PC-9 (cell line): ENCODE measurements at regions not wholly inside any gene's neighbourhood (a gene's known extent, or its start where the extent isn't known, plus 50 kb on each side); places are given as distances from the start of the nearest gene placed in this dataset.

Experiments used
- BruUV-seq: library from RNA; stranded (reverse); fragments of 400-500 nt; replicated peaks from 2 replicates; lab custom pipeline; 2021; lab: Mats Ljungman, UMichigan
- CTCF ChIA-PET: fragments of 300-600 bp; sonication (Branson Sonifier 250); formaldehyde crosslinking; loops from one replicate; lab custom pipeline; 2022; ENCODE audit warnings: antibody characterized with exemption; lab: Charles Lee
- POLR2A ChIA-PET: fragments of 300-600 bp; sonication (Branson Sonifier 250); formaldehyde crosslinking; loops from one replicate; lab custom pipeline; 2022; ENCODE audit warnings: antibody characterized with exemption; ENCODE audit not compliant: unreplicated experiment; lab: Charles Lee
- DNase-seq, 2 experiments: peaks; one replicate each; pipeline versions ENCODE4 v3.0.0 to v3.0.0-alpha.2; 2015 to 2022; ENCODE audit warnings: mixed read lengths in 1 of 2
- H2AFZ ChIP-seq: fragments of 200-600 bp; sonication (generic); 2 replicates; pipeline ENCODE4 v1.8.1; 2017; ENCODE audit warnings: antibody characterized with exemption
- H3F3A ChIP-seq: fragments of 200-600 bp; sonication (generic); 2 replicates; pipeline ENCODE4 v1.8.1; 2017; ENCODE audit warnings: antibody characterized with exemption, mild to moderate bottlenecking, low read depth; ENCODE audit not compliant: insufficient read depth
- H3K27ac ChIP-seq: fragments of 200-600 bp; sonication (generic); 2 replicates; pipeline ENCODE4 v1.6.1; 2016; ENCODE audit warnings: mixed run types
- H3K27me3 ChIP-seq: fragments of 200-600 bp; sonication (generic); 2 replicates; pipeline ENCODE4 v1.6.1; 2016; ENCODE audit warnings: low read depth, mixed run types; ENCODE audit not compliant: insufficient read depth
- H3K36me3 ChIP-seq: fragments of 200-600 bp; sonication (generic); 2 replicates; pipeline ENCODE4 v1.6.1; 2016; ENCODE audit warnings: low read depth, mixed run types
- H3K4me1 ChIP-seq: fragments of 200-600 bp; sonication (generic); replicated peaks from 2 replicates; pipeline ENCODE4 v1.6.1; 2016; ENCODE audit warnings: mixed run types; ENCODE audit not compliant: insufficient read depth
- H3K4me2 ChIP-seq: fragments of 200-600 bp; sonication (generic); 2 replicates; pipeline ENCODE4 v1.6.1; 2017; ENCODE audit warnings: mixed run types
- H3K4me3 ChIP-seq: fragments of 200-600 bp; sonication (generic); 2 replicates; pipeline ENCODE4 v1.6.1; 2016; ENCODE audit warnings: mixed run types
- H3K79me2 ChIP-seq: fragments of 200-600 bp; sonication (generic); 2 replicates; pipeline ENCODE4 v1.6.1; 2017; ENCODE audit warnings: low read depth, mixed run types
- H3K9me2 ChIP-seq: fragments of 200-600 bp; sonication (generic); 2 replicates; pipeline ENCODE4 v1.8.1; 2017; ENCODE audit warnings: mild to moderate bottlenecking; ENCODE audit not compliant: insufficient read depth
- H3K9me3 ChIP-seq: fragments of 200-600 bp; sonication (generic); 2 replicates; pipeline ENCODE4 v1.8.1; 2016; ENCODE audit warnings: low read depth; ENCODE audit not compliant: insufficient read depth
- H4K20me1 ChIP-seq: fragments of 200-600 bp; sonication (generic); 2 replicates; pipeline ENCODE4 v1.8.1; 2017; ENCODE audit not compliant: insufficient read depth
- CTCF ChIP-seq: fragments of 200-600 bp; sonication (generic); conservative IDR thresholded peaks from 2 replicates; pipeline ENCODE4 v1.6.1; 2017; ENCODE audit warnings: mixed run types, antibody characterized with exemption, mild to moderate bottlenecking, moderate library complexity
- EZH2 ChIP-seq: fragments of 200-600 bp; sonication (generic); IDR thresholded peaks from 2 replicates; pipeline ENCODE4 v1.8.0; 2017; ENCODE audit warnings: antibody characterized with exemption, low read depth
- intact Hi-C: fragments of 100-400 bp; cut with micrococcal nuclease; formaldehyde crosslinking; loops from one replicate; pipeline ENCODE4 v1.10.0; 2022; ENCODE audit not compliant: unreplicated experiment

- TF ChIP-seq CTCF = no peak
- TF ChIP-seq EZH2 = no peak
- Histone ChIP-seq H3K9me2 (no peaks in the 10 kb centered on the region), H3K36me3 (no peaks in the 10 kb centered on the region), H3K27ac (no peak overlapping the region), H3K4me2 (no peak overlapping the region), H3K79me2 (no peaks in the 10 kb centered on the region), H4K20me1 (no peaks in the 10 kb centered on the region), H3K27me3 (no peaks in the 10 kb centered on the region), H3K4me1 (no peaks in the 10 kb centered on the region), H3K4me3 (no peak overlapping the region), H2AFZ (no peak overlapping the region), H3K9me3 (no peaks in the 10 kb centered on the region), H3F3A (no peaks in the 10 kb centered on the region)
- BruUV-seq = no TSS peak
- CTCF ChIA-PET = no interaction called here
- POLR2A ChIA-PET = no interaction called here
- intact Hi-C loops = no loop called here
- no peak for DNase-seq
Measured at GRCh38 chr1:90192408-90192807, 197.5 kb downstream of the ZNF326 start.

- Histone ChIP-seq H3K79me2 (no peaks in the 10 kb centered on the region), H3F3A (no peaks in the 10 kb centered on the region), H3K36me3 (no peaks in the 10 kb centered on the region), H2AFZ (no peak overlapping the region), H3K9me3 (no peaks in the 10 kb centered on the region), H3K27me3 (no peaks in the 10 kb centered on the region), H3K4me2 (no peak overlapping the region), H3K9me2 (no peaks in the 10 kb centered on the region), H3K27ac (no peak overlapping the region), H4K20me1 (no peaks in the 10 kb centered on the region), H3K4me1 (no peaks in the 10 kb centered on the region), H3K4me3 (no peak overlapping the region)
- no peak for DNase-seq
- intact Hi-C loops = no loop called here
- BruUV-seq = no TSS peak
- POLR2A ChIA-PET = no interaction called here
- TF ChIP-seq EZH2 = no peak
- CTCF ChIA-PET = no interaction called here
Measured at GRCh38 chr1:90190523-90190922, 195.6 kb downstream of the ZNF326 start.

- Histone ChIP-seq H3K4me1 (no peaks in the 10 kb centered on the region), H3K4me2 (no peak overlapping the region), H2AFZ (no peak overlapping the region), H3F3A (no peaks in the 10 kb centered on the region), H3K27ac (no peak overlapping the region), H3K4me3 (no peak overlapping the region), H3K27me3 (no peaks in the 10 kb centered on the region), H3K79me2 (no peaks in the 10 kb centered on the region), H3K9me3 (no peaks in the 10 kb centered on the region), H3K36me3 (no peaks in the 10 kb centered on the region), H4K20me1 (no peaks in the 10 kb centered on the region), H3K9me2 (no peaks in the 10 kb centered on the region)
- CTCF ChIA-PET = no interaction called here
- POLR2A ChIA-PET = no interaction called here
- intact Hi-C loops = no loop called here
- no peak for DNase-seq
- TF ChIP-seq EZH2 (no peak), CTCF (no peak)
- no TSS peak for BruUV-seq
Measured at GRCh38 chr1:90189889-90190288, 195.0 kb downstream of the ZNF326 start.

GRCh38 chr1:90187323-90187585, 192.3 kb downstream of the ZNF326 start:
- H3F3A ChIP-seq = no peaks in the 10 kb centered on the region
- no peak overlapping the region for H3K4me3 ChIP-seq
- no peak overlapping the region for H3K4me2 ChIP-seq
- no peak overlapping the region for H3K27ac ChIP-seq
- POLR2A ChIA-PET = no interaction called here
- H3K9me2 ChIP-seq = no peaks in the 10 kb centered on the region
- no peak for TF ChIP-seq EZH2
- TF ChIP-seq CTCF = no peak
- intact Hi-C loops = no loop called here
- H4K20me1 ChIP-seq = no peaks in the 10 kb centered on the region
- no TSS peak for BruUV-seq
- no peaks in the 10 kb centered on the region for H3K79me2 ChIP-seq
- CTCF ChIA-PET = no interaction called here
- no peaks in the 10 kb centered on the region for H3K27me3 ChIP-seq
- no peaks in the 10 kb centered on the region for H3K36me3 ChIP-seq
- no peaks in the 10 kb centered on the region for H3K9me3 ChIP-seq
- H3K4me1 ChIP-seq = no peaks in the 10 kb centered on the region
- DNase-seq = no peak
- no peak overlapping the region for H2AFZ ChIP-seq
